Fibroblast of skin of abdomen (primary cell): ENCODE measurements at regions not wholly inside any gene's neighbourhood (a gene's known extent, or its start where the extent isn't known, plus 50 kb on each side); places are given as distances from the start of the nearest gene placed in this dataset.
"Not testable (repeated sequence)": the region's sequence is repeated elsewhere in the genome, so short reads cannot be mapped to it uniquely, and the experiment has no call there.

Experiments used
- DNase-seq: peaks from one replicate; pipeline ENCODE4 v3.0.0-alpha.2; 2013

DNA sequence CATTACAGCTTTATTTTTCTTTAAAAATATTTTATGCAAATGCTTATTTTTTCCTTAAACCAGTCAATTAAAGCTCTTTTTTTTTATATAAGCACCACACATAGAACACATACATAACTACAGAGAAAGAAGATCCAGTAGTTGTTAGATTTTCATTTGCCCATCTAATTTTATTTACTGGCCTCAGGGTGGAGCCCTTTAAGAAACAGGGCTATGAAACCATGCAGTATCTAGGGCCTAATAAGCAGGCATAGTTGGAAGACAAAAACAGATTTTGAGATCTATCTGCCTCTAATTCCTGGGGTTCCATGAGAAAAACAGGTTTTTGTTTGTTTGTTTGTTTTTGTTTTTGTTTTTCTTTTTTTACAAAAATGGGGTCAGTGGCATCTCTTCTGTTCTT lies 120.6 kb downstream of the BCHE start:
- DNase-seq, result no peak

DNA sequence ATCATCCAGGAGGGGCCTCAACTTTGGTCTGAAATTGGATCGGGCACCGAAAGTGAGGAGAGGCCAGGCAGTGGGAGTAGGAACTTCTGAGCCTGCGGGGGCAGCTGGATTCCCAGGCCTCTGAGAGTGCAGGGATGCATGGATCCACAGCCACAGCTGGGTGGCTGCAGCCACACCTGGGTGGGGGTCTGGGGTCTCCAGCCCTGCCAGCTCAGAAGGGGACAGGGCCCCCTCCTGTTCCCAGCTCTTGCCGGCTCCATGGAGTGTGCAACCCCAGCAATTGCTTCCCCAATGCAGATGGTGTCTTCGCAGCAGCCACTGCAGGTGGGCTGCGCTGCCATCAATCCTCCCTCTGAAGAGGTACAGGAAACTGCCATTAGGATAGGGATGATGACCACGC lies 123.7 kb downstream of the BCHE start:
- no peak for DNase-seq

DNA sequence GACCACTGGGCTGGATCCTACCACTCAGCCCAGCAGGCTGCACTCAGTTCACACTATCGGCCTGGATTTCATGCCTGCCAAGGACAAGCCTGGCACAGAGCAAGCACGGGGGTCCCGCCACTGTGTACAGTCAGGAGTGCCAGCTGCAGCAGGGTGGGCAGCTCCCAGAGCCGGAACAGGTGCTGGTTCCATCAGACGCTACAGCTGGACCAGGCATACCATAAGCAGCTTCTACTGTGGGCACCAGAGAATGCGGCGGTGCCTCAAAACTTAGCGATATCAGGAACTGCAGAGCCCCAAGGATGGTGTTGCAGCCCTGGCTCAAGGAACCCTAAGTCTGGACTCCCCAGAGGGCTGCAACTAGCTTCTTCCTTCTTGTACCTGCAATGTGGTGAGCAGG lies 124.8 kb downstream of the BCHE start:
- DNase-seq, result no peak

DNA sequence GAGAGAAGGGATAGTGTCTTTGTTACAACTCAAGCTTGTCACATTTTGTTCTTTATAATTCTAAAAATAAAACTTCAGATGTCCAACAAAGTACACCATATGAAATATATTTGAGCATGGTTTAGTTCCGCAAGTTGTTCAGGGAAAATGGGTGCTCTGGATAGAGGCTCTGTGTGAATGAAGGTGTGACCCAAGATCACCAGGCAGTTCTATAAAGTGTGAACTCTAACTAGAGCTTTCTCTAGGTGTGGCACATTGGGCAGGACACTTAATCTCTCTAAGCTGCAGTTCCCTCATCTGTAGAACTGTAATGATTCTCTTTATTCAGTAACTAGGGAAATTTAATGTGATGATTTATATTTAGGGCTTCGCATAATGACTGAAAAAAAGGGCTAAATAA lies 139.3 kb downstream of the BCHE start:
- DNase-seq, result no peak

DNA sequence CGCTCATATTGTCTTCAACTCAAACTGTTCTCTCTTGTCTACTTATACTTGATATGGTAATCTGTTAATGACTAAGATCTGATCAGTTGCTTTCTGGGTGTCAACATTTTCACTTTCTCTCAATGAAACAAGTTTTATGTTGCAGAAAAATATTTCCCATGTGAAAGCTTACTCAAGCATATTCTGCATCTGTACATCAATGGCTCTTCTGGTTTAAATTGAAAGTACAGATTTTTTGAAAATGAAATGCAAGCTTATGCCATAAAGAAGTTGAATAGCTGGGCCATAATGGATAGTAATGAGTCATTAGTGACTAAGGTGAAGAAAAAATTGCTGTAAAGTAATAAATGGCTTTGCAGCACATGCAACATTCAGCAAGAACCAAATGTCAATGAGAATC lies 140.7 kb downstream of the BCHE start:
- peak; percentile 1 for DNase-seq

DNA sequence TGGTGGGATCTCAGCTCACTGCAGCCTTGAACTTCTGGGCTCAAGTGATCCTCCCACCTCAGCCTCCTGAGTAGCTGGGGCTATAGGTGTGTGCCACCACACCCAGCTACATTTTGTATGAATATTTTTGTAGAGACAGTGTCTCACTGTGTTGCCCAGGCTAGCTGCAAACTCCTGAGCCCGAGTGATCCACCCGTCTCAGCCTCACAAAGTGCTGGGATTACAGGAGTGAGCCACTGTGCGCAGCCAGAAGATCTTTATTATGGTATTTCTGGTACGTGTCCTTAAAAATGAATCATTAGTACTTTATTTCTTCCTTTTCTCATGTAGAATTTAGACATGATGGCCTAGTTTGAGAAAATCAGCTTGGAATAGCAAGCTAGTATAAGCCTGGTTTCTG lies 153.3 kb downstream of the BCHE start:
- DNase-seq, result no peak

DNA sequence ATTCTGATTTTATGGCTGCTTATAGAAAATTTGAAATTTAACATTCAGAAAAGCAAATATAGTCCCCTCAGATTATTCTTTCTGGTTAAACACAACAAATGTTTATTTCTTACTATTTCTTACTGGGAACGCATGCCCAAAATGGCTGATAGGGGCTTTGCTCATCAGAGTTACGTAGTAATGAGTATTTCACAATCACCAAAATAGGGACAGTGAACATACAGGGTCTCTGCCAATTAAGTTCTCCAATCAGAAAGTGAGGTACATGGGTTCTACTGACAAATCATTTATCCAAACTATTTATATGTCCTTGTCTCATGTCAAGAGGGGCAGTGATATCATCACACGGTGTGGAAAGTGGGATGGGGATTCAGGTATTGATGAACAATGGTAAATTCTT lies 154.5 kb downstream of the BCHE start:
- DNase-seq, result no peak

DNA sequence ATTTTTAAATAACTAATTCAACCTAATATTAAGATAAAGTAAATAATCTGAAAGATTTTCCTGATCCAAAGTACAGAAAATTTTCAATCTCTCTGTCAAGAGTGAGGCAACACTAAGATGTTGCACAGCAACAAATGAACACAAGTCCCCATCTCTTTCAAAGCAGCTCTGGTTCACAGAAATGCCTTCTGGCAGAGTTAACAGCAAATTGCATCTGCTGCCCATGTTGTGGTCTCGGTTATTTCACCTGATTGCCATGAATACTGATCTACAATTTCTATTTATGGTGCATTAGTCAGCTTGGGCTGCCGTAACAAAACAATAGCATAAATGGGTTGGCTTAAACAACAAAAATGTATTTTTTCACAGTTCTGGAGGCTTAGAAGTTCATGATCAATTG lies 167.3 kb downstream of the BCHE start:
- peak; percentile 1 for DNase-seq

DNA sequence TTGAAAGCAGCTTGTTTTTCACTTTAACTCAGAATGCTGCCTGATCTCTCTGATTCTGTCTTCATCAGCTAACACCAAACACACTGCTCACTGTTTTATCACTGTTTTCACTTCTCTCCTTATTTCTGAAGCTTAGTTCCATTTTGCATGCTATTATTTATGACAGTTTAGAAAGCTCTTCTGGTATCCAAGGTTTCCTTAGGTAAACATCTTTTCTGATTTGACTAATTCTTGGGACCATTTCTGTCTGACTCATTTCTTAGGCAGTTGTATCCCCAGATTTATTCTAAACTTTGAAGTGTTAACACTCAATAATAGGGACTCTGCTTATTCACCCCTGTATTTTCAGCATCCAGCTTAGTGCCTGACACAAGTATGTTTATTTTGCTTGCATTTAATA lies 167.7 kb downstream of the BCHE start:
- peak; percentile 2 for DNase-seq

DNA sequence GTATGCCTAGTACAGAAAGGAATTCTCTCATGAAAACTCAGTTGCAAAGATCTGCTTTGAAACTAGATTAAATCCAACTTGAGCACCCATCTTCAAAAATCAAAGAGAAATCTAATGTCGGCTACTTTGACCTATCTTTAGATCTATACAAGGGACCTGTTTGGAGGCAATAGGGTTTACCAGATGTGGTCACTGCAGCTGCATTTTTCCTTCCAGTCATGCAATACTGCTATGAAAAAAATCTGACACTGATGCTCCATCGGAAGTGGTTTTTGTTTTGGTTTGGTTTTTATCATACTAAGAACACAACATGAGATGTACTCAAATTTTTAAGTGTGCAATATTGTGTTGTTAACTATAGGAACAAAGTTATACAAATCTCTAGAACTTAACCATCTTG lies 169.5 kb downstream of the BCHE start:
- no peak for DNase-seq

DNA sequence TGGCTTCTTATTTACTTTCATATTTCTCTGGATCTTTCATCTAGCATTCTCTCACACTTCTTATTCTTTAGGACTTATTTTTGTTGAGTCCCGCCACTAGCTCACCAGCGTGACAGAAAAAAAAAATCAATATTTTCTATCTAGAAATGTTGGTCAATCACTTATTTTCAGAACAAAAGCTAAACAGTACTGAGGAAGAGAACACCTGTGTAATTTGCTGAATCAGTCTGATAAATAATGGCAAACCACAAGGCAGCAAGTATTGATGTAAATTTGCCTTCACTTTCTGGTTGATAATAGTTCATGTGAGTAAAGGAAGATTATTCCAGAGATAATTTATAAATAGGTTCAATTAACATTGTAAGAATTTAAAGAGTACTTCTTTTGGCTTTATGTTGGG lies 179.2 kb downstream of the BCHE start:
- no peak for DNase-seq

DNA sequence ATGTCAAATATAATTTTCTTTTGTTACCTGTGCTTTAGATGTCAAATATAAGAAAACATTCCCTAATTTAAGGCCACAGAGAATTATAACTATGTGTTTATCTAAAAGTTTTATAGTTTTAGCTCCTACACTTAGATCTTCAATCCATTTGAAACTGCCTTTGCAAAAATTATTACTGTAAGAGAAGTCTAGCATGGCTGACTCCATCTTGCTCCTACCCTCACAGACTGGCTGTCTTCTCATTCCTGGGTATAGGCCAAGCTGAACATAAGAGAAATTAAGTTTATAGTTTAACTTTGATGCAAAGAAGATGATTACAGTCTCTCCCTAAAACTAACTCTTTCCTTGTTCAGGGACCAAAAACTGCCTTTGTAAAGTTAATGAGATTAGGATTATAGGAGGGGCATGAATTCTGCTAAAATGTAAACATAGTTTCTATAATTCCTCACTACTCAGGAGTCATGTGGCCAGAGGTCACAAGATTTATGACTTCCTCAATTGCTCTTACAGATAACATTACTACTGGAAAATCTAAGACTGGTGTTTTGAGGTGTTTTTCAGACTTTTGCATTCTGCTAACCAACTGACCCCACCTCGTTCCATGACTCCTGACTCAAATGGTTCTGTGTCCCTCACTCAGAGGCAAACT lies 184.0 kb downstream of the BCHE start:
- no peak for DNase-seq

DNA sequence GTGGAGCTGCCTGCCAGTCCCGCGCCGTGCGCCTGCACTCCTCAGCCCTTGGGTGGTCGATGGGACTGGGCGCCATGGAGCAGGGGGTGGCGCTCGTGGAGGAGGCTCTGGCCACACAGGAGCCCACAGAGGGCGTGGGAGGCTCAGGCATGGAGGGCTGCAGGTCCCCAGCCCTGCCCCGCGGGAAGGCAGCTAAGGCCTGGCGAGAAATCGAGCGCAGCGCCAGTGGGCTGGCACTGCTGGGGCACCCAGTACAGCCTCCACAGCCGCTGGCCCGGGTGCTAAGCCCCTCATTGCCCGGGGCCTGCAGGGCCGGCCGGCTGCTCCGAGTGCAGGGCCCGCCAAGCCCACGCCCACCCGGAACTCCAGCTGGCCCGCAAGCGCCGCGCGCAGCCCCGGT lies 187.9 kb downstream of the BCHE start:
- not testable (repeated sequence) for DNase-seq

DNA sequence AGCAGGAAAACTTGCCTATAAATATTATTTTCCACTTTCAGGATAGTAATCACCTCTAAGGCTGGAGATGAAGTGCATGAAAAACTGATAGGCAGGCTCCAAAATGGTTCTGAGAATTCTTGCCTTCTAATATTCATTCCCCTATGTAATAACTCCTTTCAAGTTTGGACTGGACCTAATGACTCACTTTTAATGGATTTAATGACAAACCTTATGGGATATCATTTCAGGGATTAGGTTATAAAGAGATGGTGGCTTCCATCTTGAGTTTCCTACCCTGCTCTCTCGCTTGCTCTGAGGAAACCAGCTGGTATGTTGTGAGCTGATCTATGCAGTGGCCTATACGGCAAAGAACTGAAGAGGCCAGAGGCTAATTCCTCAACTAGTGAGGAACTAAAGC lies 192.0 kb downstream of the BCHE start:
- no peak for DNase-seq

DNA sequence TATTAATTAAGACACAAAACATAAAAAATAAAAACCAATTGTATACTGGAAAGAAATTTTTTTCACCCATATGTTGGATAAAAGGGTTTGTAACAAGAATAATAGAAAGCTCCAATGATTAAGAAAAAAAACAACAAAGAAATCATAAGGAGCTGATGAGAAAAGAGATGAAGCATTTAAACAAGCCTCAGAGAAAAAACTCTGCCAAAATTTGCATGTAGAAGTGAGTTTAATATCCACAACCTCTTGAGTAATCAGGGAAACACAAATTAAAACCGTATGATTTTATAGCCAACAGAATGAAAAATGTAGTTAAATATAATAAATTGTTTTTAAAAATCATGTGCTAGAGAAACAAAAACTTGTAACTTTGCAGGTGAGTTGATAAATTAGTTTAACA lies 192.9 kb downstream of the BCHE start:
- peak; percentile 1 for DNase-seq

DNA sequence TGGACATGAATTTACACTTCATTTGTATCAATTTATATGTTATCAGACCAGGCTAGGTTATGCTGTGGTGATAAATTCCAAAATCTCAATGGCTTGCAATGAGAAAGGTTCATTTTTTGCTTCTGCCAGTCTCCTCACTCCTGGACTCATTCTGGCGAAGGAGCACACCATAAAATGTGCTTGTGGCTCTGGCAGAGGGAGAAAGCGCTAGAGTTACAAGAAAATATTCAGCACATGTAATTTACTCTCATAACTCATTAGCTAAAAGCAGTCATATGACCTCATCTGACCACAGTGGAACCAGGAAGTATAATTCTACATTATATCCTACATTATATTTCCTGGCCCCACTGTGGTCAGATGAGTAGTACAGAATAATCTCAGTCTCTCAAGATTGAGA lies 193.8 kb downstream of the BCHE start:
- peak; percentile 85 for DNase-seq

DNA sequence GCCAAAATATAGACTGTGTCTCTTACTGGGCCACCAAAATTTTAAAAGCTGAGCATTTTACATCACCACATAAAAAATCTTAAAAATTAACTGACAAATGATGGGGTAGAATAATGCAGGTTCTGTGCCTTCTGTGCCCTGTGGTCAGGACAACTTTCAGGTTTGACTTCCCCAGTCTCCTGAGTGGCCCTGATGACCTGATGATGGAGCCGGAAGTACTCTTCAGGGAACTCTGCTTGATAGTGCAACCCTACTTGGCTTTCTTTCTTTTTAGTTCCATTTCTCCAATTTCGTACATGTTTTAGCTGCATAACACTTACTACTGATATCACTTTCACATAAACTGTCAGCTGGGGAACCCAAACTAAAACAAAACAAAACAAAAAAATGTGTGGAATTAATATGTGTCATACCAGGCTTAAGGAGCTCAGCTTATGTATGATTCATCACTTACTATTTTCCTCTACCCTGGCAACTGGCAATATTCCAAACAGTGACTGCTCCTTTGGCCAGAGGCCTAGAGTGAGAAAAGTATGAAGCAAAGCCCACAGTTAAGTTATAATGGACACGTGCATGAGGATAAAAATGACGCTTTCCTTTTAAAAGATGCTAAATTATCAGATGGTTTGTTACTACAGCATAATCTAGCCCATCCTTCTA lies 194.3 kb downstream of the BCHE start:
- peak; percentile 98 for DNase-seq

DNA sequence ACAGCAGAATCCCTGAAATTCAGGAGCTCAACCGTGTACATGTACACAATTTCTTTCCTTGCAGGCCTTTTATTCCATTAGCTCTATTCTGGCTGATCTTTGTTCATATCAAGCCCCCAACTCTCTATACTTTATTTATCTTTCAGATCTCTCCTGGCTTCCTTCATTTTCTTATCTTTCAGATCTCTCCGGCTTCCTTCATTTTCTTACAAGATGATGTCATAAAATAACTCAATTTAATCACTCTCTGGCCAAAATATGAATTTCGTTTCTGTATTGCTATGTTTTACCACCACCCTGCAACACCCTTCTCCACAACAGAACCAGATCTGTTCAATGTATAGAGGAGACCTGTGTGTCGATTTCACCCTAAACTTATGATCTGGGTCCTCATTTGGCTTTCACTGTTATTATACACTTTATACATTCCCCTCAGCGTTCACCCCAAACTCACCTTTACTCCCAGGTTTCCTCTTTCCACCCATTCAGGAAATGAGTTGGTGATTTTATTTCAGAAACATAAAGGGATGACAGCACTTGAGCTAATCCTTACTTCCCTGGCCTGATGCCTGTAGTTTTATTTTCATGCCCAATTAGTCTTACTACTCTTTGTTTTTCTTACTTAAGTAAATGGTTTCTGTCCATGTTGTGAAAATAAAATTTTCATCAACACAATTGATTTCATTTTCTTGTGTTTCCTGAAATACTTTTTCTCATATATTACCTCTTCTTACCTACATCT lies 195.5 kb downstream of the BCHE start:
- DNase-seq, result no peak

DNA sequence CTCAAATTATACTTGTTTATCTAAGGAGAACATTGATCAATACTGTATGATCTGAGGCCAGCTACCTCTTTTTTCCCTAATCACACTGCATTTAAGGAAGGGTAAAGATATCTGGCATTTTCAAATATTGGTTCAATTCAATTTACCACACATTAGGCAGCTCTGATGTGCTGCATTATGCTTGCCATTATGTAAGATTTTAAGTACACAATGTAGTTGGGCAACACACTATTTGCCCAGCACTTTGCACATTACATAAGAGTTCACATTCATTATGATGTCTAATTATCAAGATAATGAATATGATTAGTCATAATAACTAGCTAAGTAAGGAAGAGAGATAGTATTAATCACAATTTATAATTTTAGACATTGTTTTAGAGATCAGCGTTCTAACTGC lies 196.3 kb downstream of the BCHE start:
- no peak for DNase-seq

DNA sequence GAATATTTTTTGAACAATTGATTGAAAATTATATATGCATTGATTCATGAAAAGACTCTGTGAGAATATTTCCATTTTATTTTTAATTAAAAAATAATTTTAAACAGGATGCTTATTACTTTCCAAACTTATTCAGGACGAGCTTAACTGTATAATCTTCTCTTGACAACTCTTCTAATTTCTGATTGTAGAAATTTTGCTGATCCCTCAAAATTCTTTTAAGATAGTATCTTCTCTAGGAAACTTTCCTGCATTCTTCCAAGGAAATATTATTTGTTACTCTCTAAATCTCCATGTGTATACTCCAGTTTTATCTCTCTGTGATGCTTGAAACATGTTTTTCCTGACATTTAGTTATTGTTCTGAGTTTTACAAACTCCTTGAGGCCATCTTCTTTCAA lies 197.2 kb downstream of the BCHE start:
- no peak for DNase-seq

DNA sequence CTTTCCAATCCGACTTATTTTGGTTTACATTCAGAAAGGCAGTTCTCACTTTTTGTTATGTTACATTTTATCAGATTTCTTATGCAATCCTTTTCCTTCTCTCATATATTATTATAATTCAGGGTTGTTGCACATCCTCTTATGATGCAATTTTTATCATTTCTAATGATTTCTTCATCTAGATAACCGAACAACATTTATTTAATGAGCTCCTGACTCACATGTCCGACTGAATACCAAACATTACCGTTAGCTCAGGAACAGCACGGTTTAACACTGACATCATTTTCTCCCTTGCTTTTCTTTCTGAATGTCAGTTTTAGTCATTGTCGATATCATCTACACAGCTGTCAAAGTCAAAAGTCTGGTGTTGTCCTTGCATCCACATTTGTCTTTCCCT lies 199.2 kb downstream of the BCHE start:
- no peak for DNase-seq

DNA sequence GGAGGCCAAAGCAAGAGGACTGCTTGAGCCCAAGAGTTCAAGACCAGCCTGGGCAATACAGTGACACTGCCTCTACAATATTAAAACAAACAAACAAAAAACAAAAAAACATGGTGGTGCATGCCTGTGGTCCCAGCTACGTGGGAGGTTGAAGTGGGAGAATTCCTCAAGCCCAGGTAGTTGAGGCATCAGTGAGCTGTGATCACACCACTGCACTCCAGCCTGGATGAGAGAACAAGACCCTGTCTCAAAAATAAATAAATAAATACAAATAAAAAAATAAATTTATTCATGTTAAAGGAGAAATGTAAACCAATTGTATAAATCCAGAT lies 200.6 kb downstream of the BCHE start:
- DNase-seq, result no peak

DNA sequence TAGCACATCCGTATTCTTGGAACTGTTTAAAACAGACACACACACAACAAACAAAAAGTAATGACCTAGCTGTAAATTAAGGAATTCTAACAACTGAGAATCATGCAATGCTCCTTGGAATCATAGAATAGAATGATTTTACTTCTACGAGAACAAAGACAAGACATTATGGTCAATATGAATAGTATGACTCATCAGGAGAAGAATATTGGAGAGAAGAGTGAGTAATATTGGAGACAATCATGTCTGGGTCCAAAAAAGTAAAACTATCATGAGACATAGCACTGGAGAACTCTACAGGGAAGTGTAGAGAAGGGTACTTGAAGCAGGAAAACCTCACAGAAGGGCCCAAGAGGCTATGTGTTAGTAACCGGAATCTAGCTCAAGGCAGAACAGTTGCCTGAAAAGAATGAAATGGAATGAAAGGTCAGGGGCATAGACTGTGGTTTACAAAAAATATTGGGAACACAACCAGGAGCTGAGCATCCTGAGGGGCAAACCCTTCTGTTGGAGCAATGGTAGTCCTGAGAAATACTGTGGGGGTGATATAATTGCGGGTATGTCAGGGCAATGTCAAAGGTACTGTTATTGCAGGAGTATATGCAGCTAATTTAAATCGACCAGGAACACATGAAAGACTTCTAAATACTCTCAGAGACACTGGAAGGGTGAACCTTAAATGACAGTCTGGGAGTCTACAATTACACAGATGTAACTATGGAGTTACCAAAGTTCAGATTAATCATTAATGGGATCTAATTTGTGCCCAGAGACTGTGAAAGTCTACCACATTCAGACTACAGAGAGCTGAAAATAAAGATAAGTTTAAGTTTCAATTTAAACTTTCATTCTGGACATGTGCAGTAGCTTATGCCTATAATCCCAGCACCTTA lies 201.2 kb downstream of the BCHE start:
- DNase-seq, result no peak
